ENCODE measurements at regions not wholly inside any gene's neighbourhood (a gene's known extent, or its start where the extent isn't known, plus 50 kb on each side); places are given as distances from the start of the nearest gene placed in this dataset.

DNA sequence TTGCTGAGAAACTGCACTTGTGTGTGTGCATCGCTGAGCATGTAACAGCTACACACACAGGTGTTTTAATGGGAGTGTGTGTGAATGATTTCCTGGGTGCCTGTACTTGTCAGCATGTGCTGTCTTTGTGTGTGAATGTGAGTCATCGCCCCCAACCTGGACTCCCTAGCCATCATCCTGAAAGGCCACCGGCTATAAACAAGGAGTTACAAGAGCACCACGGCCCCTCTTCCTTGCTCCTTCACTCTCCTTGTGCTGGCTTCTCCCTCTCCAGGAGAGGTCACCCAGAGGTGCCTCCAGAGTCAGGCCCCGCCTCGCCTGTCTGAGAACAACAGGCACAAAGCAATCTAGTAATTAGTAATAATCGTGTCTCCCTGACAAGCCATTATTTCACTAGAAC is 419.2 kb downstream of the BUD13 start:
- peaks cover 19% of the 10 kb centered on the region for H3K4me1 Mint-ChIP-seq (ENCODE audit: unreplicated experiment)
- TF ChIP-seq, protein P1, sequence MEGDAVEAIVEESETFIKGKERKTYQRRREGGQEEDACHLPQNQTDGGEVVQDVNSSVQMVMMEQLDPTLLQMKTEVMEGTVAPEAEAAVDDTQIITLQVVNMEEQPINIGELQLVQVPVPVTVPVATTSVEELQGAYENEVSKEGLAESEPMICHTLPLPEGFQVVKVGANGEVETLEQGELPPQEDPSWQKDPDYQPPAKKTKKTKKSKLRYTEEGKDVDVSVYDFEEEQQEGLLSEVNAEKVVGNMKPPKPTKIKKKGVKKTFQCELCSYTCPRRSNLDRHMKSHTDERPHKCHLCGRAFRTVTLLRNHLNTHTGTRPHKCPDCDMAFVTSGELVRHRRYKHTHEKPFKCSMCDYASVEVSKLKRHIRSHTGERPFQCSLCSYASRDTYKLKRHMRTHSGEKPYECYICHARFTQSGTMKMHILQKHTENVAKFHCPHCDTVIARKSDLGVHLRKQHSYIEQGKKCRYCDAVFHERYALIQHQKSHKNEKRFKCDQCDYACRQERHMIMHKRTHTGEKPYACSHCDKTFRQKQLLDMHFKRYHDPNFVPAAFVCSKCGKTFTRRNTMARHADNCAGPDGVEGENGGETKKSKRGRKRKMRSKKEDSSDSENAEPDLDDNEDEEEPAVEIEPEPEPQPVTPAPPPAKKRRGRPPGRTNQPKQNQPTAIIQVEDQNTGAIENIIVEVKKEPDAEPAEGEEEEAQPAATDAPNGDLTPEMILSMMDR (IDR thresholded peaks at IDR 0.05; ENCODE audit: unreplicated experiment), result no peak
- H3K4me3 Mint-ChIP-seq (ENCODE audit: unreplicated experiment), result no peak overlapping the region
- no peaks in the 10 kb centered on the region for H3K36me3 Mint-ChIP-seq (ENCODE audit: low read depth, unreplicated experiment)
- no peaks in the 10 kb centered on the region for H3K9me3 Mint-ChIP-seq (ENCODE audit: unreplicated experiment)
- DNase-seq (ENCODE audit: low spot score), result no peak
- no peak overlapping the region for H3K27ac Mint-ChIP-seq (ENCODE audit: unreplicated experiment)
- peaks cover 6% of the 10 kb centered on the region for H3K27me3 Mint-ChIP-seq (ENCODE audit: unreplicated experiment)

DNA sequence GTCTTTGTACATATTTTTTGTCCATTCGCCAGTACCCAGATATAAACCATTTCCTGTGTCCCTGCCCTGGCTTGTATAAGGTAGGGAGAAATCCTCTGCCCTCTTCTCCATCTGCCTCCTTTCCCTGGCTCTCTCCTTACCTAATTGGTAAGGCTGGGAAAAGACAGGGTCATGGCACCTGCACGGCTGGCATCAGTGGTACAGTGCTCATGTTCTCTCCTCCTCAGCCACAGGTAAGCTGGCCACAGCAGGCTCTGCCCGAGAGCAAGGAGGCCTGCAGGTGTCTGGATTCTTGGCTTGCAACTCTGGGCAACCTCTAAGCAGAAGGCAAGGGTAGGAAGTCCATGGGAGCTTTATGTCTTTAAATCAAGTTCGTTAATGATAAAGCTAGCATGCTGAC is 419.9 kb downstream of the BUD13 start:
- no peak overlapping the region for H3K27ac Mint-ChIP-seq (ENCODE audit: unreplicated experiment)
- DNase-seq (ENCODE audit: low spot score), result no peak
- peaks cover 6% of the 10 kb centered on the region for H3K27me3 Mint-ChIP-seq (ENCODE audit: unreplicated experiment)
- TF ChIP-seq, protein P1 (IDR thresholded peaks at IDR 0.05; ENCODE audit: unreplicated experiment), result no peak
- H3K4me1 Mint-ChIP-seq (ENCODE audit: unreplicated experiment), result peaks cover 25% of the 10 kb centered on the region
- H3K36me3 Mint-ChIP-seq (ENCODE audit: low read depth, unreplicated experiment), result peaks cover 3% of the 10 kb centered on the region
- no peaks in the 10 kb centered on the region for H3K9me3 Mint-ChIP-seq (ENCODE audit: unreplicated experiment)
- H3K4me3 Mint-ChIP-seq (ENCODE audit: unreplicated experiment), result no peak overlapping the region

DNA sequence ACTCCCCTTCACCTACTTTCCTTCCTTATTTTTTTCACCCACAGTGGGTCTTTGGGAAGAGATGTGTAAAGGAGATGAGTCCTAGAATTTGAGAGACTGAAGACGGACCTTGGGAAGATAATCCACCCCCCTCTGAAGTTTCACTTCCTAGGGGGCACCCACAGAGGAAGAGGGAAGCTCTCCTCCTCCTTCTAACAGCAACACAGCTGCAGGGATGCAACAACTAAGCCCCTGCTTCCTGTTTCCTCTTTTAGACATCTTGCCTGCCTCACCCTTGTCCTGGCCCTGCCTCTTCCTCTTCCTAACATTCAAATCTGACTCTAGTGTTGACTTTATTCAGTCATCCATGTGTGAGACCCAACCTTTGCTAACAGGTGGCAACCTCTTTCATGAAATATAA is 424.6 kb downstream of the BUD13 start:
- DNase-seq (ENCODE audit: low spot score), result no peak
- H3K4me1 Mint-ChIP-seq (ENCODE audit: unreplicated experiment), result peaks cover 9% of the 10 kb centered on the region
- H3K4me3 Mint-ChIP-seq (ENCODE audit: unreplicated experiment), result no peak overlapping the region
- TF ChIP-seq, protein P1 (IDR thresholded peaks at IDR 0.05; ENCODE audit: unreplicated experiment), result no peak
- peak overlapping the region; percentile 53 for H3K27ac Mint-ChIP-seq (ENCODE audit: unreplicated experiment)
- H3K36me3 Mint-ChIP-seq (ENCODE audit: low read depth, unreplicated experiment), result peaks cover 10% of the 10 kb centered on the region
- H3K27me3 Mint-ChIP-seq (ENCODE audit: unreplicated experiment), result peaks cover 7% of the 10 kb centered on the region
- no peaks in the 10 kb centered on the region for H3K9me3 Mint-ChIP-seq (ENCODE audit: unreplicated experiment)

DNA sequence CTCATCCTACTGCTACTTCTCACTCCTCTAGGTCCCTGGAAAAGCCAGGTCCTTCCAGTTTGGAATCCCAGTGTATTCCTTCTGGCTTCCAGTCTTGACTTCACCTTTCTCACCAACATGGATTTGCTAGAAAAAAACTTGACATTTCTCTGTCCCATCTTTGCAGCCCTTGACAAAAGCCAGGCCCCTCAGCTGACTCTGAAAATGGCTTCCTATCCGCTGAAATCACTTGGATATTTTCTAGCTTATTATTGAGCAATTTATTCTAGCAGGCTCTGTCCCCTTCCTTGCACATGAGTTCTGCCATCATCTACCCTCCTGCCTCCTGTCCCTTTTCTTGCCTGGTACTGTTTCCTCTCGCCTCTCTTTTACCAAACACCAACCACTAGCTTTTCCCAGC is 427.2 kb downstream of the BUD13 start:
- Mint-ChIP-seq H3K27me3 (ENCODE audit: unreplicated experiment) (peaks cover 4% of the 10 kb centered on the region), H3K9me3 (ENCODE audit: unreplicated experiment) (no peaks in the 10 kb centered on the region), H3K36me3 (ENCODE audit: low read depth, unreplicated experiment) (peaks cover 10% of the 10 kb centered on the region), H3K4me3 (ENCODE audit: unreplicated experiment) (no peak overlapping the region), H3K4me1 (ENCODE audit: unreplicated experiment) (peaks cover 9% of the 10 kb centered on the region), H3K27ac (ENCODE audit: unreplicated experiment) (no peak overlapping the region)
- TF ChIP-seq, protein P1 (IDR thresholded peaks at IDR 0.05; ENCODE audit: unreplicated experiment), result no peak
- no peak for DNase-seq (ENCODE audit: low spot score)

DNA sequence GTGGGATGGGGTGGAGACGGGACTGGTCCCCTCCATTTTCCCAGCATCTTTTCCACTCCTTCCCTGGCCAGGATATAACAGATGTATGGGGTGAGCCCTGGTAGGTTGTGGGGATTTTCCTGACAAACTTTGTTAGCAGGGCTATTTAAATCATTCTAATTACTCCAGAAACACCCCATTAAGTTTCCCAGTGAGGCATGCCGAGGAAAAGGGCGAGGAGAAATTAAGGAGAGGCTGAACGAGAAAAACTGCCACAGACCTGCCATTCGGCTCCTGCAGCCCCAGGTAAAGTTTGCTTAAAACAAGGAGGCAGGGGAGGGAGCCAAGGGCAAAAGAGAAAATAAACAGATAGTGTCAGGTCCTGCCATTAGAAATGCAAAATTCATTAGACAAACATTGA is 428.2 kb downstream of the BUD13 start:
- peaks cover 10% of the 10 kb centered on the region for H3K36me3 Mint-ChIP-seq (ENCODE audit: low read depth, unreplicated experiment)
- H3K4me1 Mint-ChIP-seq (ENCODE audit: unreplicated experiment), result peaks cover 9% of the 10 kb centered on the region
- peaks cover 4% of the 10 kb centered on the region for H3K27me3 Mint-ChIP-seq (ENCODE audit: unreplicated experiment)
- no peak overlapping the region for H3K27ac Mint-ChIP-seq (ENCODE audit: unreplicated experiment)
- TF ChIP-seq, protein P1 (IDR thresholded peaks at IDR 0.05; ENCODE audit: unreplicated experiment), result no peak
- DNase-seq (ENCODE audit: low spot score), result no peak
- H3K9me3 Mint-ChIP-seq (ENCODE audit: unreplicated experiment), result no peaks in the 10 kb centered on the region
- H3K4me3 Mint-ChIP-seq (ENCODE audit: unreplicated experiment), result no peak overlapping the region

All from endothelial cell (in vitro differentiated cells).